22Rv1 (cell line): ENCODE measurements at regions not wholly inside any gene's neighbourhood (a gene's known extent, or its start where the extent isn't known, plus 50 kb on each side); places are given as distances from the start of the nearest gene placed in this dataset.

ENCODE experiments used
- H3K27ac ChIP-seq: fragments of 450-650 bp; 2 replicates; pipeline ENCODE4 v1.5.1; 2017
- CTCF ChIP-seq: fragments of 450-650 bp; IDR thresholded peaks from 2 replicates; pipeline ENCODE4 v1.5.1; 2017; ENCODE audit warnings: mild to moderate bottlenecking
- ZFX ChIP-seq: fragments of 450-650 bp; IDR thresholded peaks from 2 replicates; pipeline ENCODE4 v1.6.1; 2017; ENCODE audit warnings: antibody characterized with exemption, borderline replicate concordance

- no peak for TF ChIP-seq ZFX
- no peak for TF ChIP-seq CTCF
Measured at GRCh38 chr6:23870496-23870895, 255.5 kb upstream of the NRSN1 start.

GRCh38 chr6:23873161-23873560 lies 252.9 kb upstream of the NRSN1 start:
- TF ChIP-seq ZFX: no peak
- no peak for TF ChIP-seq CTCF
- no peak overlapping the region for H3K27ac ChIP-seq

More at GRCh38 chr6:23870496-23870895, 255.5 kb upstream of the NRSN1 start:
- H3K27ac ChIP-seq: no peak overlapping the region

- TF ChIP-seq CTCF (no peak), ZFX (no peak)
- H3K27ac ChIP-seq: no peak overlapping the region
Measured at GRCh38 chr6:23875006-23875405, 251.0 kb upstream of the NRSN1 start.

GRCh38 chr6:23879816-23880215 lies 246.2 kb upstream of the NRSN1 start:
- TF ChIP-seq ZFX (no peak), CTCF (no peak)
- no peak overlapping the region for H3K27ac ChIP-seq

GRCh38 chr6:23890543-23891227 lies 235.3 kb upstream of the NRSN1 start:
- no peak for TF ChIP-seq CTCF
- no peak for TF ChIP-seq ZFX
- H3K27ac ChIP-seq: no peak overlapping the region

- H3K27ac ChIP-seq: no peak overlapping the region
- TF ChIP-seq ZFX: no peak
- TF ChIP-seq CTCF: no peak
Measured at GRCh38 chr6:23905133-23905815, 220.7 kb upstream of the NRSN1 start.

- TF ChIP-seq ZFX (no peak), CTCF (no peak)
- H3K27ac ChIP-seq: no peak overlapping the region
Measured at GRCh38 chr6:23910420-23910819, 215.6 kb upstream of the NRSN1 start.
